Adrenal gland (tissue), 9 donors: ENCODE measurements at regions not wholly inside any gene's neighbourhood (a gene's known extent, or its start where the extent isn't known, plus 50 kb on each side); places are given as distances from the start of the nearest gene placed in this dataset.

ENCODE experiments used
- DNase-seq, 7 donors: peaks; one replicate each; pipeline ENCODE4 v3.0.0-alpha.2; 2019 to 2020
- H3K27ac ChIP-seq, 5 donors: fragments of 200-600 bp; sonication (generic) in 4 of 5; 1 replicate in 3 of 5; 2 replicates in 2 of 5; pipeline versions ENCODE4 v1.5.1 to v1.8.0; 2016 to 2020; ENCODE audit warnings: mild to moderate bottlenecking in 1 of 5
- H3K27me3 ChIP-seq: fragments of 200-600 bp; 2 replicates; pipeline ENCODE4 v1.8.0; 2021
- H3K36me3 ChIP-seq, 2 donors: fragments of 200-600 bp; replicated peaks in 1 of 2; 1 replicate in 1 of 2; 2 replicates in 1 of 2; pipeline versions ENCODE4 v1.5.1 to v1.8.0; 2018 to 2022
- H3K4me1 ChIP-seq, 2 donors: fragments of 200-600 bp; replicated peaks in 1 of 2; 1 replicate in 1 of 2; 2 replicates in 1 of 2; pipeline versions ENCODE4 v1.5.1 to v1.8.0; 2018 to 2021
- H3K4me3 ChIP-seq, 4 donors: fragments of 200-600 bp; sonication (generic) in 3 of 4; one replicate each; pipeline ENCODE4 v1.5.1; 2016 to 2018
- H3K9me3 ChIP-seq, 3 donors: fragments of 200-600 bp; sonication (generic) in 1 of 3; replicated peaks in 1 of 3; 1 replicate in 2 of 3; 2 replicates in 1 of 3; pipeline versions ENCODE4 v1.5.1 to v1.8.0; 2016 to 2021
- POLR2A ChIP-seq, 2 donors: fragments of 450-650 bp; IDR thresholded peaks; one replicate each; pipeline ENCODE4 v1.6.1; 2017; ENCODE audit warnings: antibody characterized with exemption in 2 of 2, mild to moderate bottlenecking in 2 of 2, moderate library complexity in 1 of 2
- WGBS, 4 donors: extraction: QIAGEN DNeasy Blood & Tissue Kit in 2 of 4; methylation state at CpG; one replicate each; pipeline versions ENCODE4 v1.1.5 to v1.1.7; 2013 to 2017; 5-methylcytosine and 5-hydroxymethylcytosine counted together
- intact Hi-C, 2 donors: fragments of 100-400 bp; cut with DNase I; formaldehyde crosslinking; loops; one replicate each; pipeline versions ENCODE4 v1.14.1 to v1.15.0; 2022 to 2023
- TF ChIP-seq, protein P1 (sequence below), 6 experiments: fragments of 450-650 bp in 4 of 6; fragments of 200-600 bp in 2 of 6; sonication (generic) in 1 of 6; IDR thresholded peaks; 1 replicate in 5 of 6; 2 replicates in 1 of 6; pipeline versions ENCODE4 v1.5.1 to v1.8.0; 2016 to 2021; ENCODE audit warnings: antibody characterized with exemption in 6 of 6, mild to moderate bottlenecking in 2 of 6, moderate library complexity in 1 of 6
- donor health status: healthy with polysubstance abuse.
- donor health status: Bipolar disorder and iron deficiency.
- donor health status: DM: yes; HTN: yes; CAD: no.
- donor health status: DM: no; HTN: no; CAD: no.
- donor health status: DM: no; HTN: no; CAD: no.

DNA sequence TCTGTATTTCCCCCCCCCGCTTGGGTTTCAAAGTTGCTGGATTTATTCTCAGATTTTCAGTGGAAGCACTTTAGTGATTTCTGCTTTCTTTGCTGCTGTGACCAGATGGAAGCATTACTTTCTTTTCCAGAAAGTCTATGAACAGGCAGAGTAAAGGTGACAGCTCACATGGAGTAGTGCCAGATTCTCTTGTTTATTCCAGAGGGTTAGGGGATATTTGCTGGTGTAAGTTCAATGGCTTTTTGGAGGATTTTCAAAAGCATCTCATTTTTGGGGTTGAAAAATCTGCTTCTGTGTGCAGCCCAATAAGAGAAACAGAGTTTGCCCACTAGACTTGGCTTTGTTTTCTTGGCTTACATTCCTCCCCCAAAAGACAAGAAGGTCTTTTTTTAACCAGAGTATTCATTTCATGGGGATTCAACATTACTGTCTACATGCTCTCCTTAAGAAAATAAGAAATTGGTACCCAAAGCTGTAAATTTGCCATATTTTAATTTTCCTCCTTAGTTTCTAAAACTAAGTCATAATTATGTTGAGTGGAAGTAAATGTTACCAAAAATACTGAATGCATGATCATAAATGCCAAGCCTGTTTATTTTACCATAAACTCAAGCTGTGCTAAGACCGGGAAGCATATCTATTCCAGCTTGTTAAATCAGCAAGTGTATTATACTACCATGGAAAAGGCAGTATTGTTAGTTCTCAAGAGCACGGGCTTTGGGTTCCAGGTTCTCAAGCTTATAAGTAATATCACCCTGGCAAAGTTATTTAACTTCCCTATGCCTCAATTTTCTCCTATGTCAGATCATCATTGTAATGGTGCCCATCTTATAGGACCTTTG is 557.2 kb downstream of the CPS1 start:
- no peak overlapping the region for H3K27ac ChIP-seq
- WGBS, 4 donors, result 54 to 74% (median 68%) methylated on average over 3 of the region's 3 CpGs
- no peaks in the 10 kb centered on the region for H3K36me3 ChIP-seq
- no peaks in the 10 kb centered on the region for H3K4me1 ChIP-seq
- TF ChIP-seq, protein P1, sequence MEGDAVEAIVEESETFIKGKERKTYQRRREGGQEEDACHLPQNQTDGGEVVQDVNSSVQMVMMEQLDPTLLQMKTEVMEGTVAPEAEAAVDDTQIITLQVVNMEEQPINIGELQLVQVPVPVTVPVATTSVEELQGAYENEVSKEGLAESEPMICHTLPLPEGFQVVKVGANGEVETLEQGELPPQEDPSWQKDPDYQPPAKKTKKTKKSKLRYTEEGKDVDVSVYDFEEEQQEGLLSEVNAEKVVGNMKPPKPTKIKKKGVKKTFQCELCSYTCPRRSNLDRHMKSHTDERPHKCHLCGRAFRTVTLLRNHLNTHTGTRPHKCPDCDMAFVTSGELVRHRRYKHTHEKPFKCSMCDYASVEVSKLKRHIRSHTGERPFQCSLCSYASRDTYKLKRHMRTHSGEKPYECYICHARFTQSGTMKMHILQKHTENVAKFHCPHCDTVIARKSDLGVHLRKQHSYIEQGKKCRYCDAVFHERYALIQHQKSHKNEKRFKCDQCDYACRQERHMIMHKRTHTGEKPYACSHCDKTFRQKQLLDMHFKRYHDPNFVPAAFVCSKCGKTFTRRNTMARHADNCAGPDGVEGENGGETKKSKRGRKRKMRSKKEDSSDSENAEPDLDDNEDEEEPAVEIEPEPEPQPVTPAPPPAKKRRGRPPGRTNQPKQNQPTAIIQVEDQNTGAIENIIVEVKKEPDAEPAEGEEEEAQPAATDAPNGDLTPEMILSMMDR (IDR thresholded peaks at IDR 0.05), result no peak
- no peak for TF ChIP-seq POLR2A (IDR thresholded peaks at IDR 0.05)
- H3K9me3 ChIP-seq, result no peaks in the 10 kb centered on the region
- H3K4me3 ChIP-seq, result no peak overlapping the region
- no peaks in the 10 kb centered on the region for H3K27me3 ChIP-seq
- DNase-seq, result no peak
- intact Hi-C loops, result no loop called here

DNA sequence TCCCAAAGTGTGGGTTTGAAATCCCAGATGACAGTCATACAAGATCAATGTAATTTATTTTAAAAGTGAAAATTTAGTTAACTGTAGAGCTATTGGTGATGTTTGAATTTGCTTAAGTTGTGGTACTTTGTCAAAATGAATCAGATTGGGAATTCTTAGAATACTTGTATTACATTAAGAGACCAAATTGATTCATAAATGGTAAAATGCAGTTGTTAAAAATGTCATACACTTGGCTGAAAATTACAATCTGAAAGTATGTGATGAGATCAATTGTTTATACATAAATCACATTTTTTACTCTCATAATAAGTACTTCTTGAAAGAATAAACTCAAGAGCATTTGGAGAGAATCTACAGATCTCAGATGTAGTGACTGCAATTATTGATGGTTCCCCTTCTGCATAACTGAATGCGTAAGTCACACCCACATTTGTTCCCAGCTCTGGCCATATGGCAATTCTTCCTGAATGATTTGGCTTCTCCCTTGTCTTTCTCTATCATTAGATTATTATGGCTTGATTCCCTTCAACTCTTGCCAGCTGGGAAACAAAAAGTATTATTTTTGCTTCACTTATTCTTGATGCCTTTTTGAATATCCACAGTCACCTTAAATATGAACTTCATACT is 558.5 kb downstream of the CPS1 start:
- Histone ChIP-seq H3K27me3 (no peaks in the 10 kb centered on the region), H3K4me1 (no peaks in the 10 kb centered on the region), H3K36me3 (no peaks in the 10 kb centered on the region), H3K4me3 (no peak overlapping the region), H3K27ac (no peak overlapping the region), H3K9me3 (no peaks in the 10 kb centered on the region)
- no peak for DNase-seq
- TF ChIP-seq, protein P1 (IDR thresholded peaks at IDR 0.05), result no peak
- TF ChIP-seq POLR2A (IDR thresholded peaks at IDR 0.05), result no peak
- 69 to 91% (median 81%) methylated on average over 1 of the region's 1 CpG for WGBS, 4 donors
- intact Hi-C loops, result no loop called here

DNA sequence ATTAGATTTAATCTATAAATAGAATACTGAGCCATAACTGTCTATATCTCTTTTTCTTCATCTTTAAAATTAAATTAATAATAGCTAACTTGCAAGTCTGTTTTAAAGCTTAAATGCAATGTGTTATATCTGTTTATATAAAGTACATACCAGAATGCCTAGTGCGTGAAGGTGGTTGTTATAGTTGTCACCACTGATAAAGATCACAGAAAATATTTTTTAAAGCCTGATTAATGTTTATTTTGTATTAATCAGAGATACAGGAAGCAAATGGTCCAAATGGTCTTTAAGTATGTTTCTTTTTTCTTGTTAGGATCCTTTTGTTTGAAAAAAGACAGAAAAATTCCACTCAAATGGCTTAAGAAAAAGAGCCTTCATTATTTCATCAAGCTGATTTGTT is 560.6 kb downstream of the CPS1 start:
- Histone ChIP-seq H3K27me3 (no peaks in the 10 kb centered on the region), H3K27ac (no peak overlapping the region), H3K4me1 (no peaks in the 10 kb centered on the region), H3K9me3 (no peaks in the 10 kb centered on the region), H3K36me3 (no peaks in the 10 kb centered on the region), H3K4me3 (no peak overlapping the region)
- 62 to 77% (median 74%) methylated on average over 1 of the region's 1 CpG for WGBS, 4 donors
- intact Hi-C loops, result no loop called here
- DNase-seq, result no peak
- no peak for TF ChIP-seq POLR2A (IDR thresholded peaks at IDR 0.05)
- TF ChIP-seq, protein P1 (IDR thresholded peaks at IDR 0.05), result no peak

DNA sequence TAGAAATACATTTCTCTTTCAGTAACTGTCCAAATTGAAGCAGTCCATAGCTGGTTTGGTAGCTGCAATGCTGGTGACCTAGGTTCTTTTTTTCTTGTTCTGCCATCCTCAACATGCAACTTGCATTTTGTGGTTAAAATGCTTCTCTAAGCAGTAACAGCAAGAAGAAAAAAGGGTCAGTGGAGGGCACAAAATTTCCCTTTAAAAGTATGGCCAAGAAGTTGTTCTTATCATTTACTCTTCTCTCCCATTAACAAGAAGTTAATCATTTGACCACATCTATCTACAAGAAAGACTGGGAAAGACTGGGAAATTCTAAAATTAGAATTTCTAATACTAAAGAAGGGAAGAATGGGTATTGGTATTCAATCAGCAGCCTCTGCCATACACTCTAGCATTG is 569.9 kb downstream of the CPS1 start:
- intact Hi-C loops, result no loop called here
- Histone ChIP-seq H3K4me1 (no peaks in the 10 kb centered on the region), H3K27ac (no peak overlapping the region), H3K27me3 (no peaks in the 10 kb centered on the region), H3K36me3 (no peaks in the 10 kb centered on the region), H3K9me3 (no peaks in the 10 kb centered on the region), H3K4me3 (no peak overlapping the region)
- TF ChIP-seq, protein P1 (IDR thresholded peaks at IDR 0.05), result no peak
- no peak for TF ChIP-seq POLR2A (IDR thresholded peaks at IDR 0.05)
- DNase-seq, result no peak
